Colonic mucosa (tissue), 4 donors: ENCODE measurements at regions not wholly inside any gene's neighbourhood (a gene's known extent, or its start where the extent isn't known, plus 50 kb on each side); places are given as distances from the start of the nearest gene placed in this dataset.

Experiments used
- DNase-seq: peaks from one replicate; pipeline ENCODE4 v3.0.0-alpha.2; 2020
- H3K27ac ChIP-seq: fragments of 200-600 bp; one replicate; pipeline ENCODE4 v1.8.0; 2021
- H3K27me3 ChIP-seq: fragments of 200-600 bp; one replicate; pipeline ENCODE4 v1.8.0; 2021
- H3K36me3 ChIP-seq: fragments of 200-600 bp; one replicate; pipeline ENCODE4 v1.8.0; 2021
- H3K4me1 ChIP-seq: fragments of 200-600 bp; one replicate; pipeline ENCODE4 v1.8.0; 2021; ENCODE audit warnings: mild to moderate bottlenecking
- H3K4me3 ChIP-seq: fragments of 200-600 bp; one replicate; pipeline ENCODE4 v1.8.0; 2021
- H3K9ac ChIP-seq, 2 donors: one replicate each; pipeline ENCODE4 v1.7.0; 2013; ENCODE audit warnings: control low read depth in 2 of 2, low read depth in 2 of 2, low read length in 2 of 2
- H3K9me3 ChIP-seq: fragments of 200-600 bp; one replicate; pipeline ENCODE4 v1.8.0; 2021
- intact Hi-C: fragments of 100-400 bp; cut with DNase I; formaldehyde crosslinking; loops from one replicate; pipeline ENCODE4 v1.14.1; 2022
- TF ChIP-seq, protein P1 (sequence below): fragments of 200-600 bp; IDR thresholded peaks from one replicate; pipeline ENCODE4 v1.8.0; 2022; ENCODE audit warnings: antibody characterized with exemption, mild to moderate bottlenecking
- donor health status: healthy.
- donor health status: DM: no; HTN: no; CAD: no.
- donor health status: DM: no; HTN: no; CAD: no.

DNA sequence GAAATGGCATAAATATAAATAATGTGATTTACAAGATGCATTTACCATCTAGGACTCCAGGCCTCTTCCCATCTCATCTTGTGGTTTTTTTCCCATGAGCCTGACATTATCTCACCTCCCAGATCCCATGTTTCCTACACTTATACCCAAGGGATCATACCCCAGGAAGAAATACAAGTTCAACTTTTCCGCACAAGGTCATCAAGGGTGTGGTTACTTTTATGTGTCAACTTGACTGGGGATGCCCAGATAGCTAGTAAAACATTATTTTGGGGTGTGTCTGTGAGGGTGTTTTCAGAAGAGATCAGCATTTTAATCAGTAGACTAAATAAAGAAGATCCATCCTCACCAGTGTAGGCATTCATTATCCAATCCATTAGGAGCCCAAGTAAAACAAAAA lies 176.3 kb upstream of the TNFAIP3 start:
- intact Hi-C loops: no loop called here
- TF ChIP-seq, protein P1, sequence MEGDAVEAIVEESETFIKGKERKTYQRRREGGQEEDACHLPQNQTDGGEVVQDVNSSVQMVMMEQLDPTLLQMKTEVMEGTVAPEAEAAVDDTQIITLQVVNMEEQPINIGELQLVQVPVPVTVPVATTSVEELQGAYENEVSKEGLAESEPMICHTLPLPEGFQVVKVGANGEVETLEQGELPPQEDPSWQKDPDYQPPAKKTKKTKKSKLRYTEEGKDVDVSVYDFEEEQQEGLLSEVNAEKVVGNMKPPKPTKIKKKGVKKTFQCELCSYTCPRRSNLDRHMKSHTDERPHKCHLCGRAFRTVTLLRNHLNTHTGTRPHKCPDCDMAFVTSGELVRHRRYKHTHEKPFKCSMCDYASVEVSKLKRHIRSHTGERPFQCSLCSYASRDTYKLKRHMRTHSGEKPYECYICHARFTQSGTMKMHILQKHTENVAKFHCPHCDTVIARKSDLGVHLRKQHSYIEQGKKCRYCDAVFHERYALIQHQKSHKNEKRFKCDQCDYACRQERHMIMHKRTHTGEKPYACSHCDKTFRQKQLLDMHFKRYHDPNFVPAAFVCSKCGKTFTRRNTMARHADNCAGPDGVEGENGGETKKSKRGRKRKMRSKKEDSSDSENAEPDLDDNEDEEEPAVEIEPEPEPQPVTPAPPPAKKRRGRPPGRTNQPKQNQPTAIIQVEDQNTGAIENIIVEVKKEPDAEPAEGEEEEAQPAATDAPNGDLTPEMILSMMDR: no peak
- Histone ChIP-seq H3K27me3 (no peaks in the 10 kb centered on the region), H3K27ac (no peak overlapping the region), H3K4me3 (no peak overlapping the region), H3K9ac (no peak overlapping the region), H3K4me1 (no peaks in the 10 kb centered on the region), H3K9me3 (no peaks in the 10 kb centered on the region), H3K36me3 (no peaks in the 10 kb centered on the region)
- no peak for DNase-seq

DNA sequence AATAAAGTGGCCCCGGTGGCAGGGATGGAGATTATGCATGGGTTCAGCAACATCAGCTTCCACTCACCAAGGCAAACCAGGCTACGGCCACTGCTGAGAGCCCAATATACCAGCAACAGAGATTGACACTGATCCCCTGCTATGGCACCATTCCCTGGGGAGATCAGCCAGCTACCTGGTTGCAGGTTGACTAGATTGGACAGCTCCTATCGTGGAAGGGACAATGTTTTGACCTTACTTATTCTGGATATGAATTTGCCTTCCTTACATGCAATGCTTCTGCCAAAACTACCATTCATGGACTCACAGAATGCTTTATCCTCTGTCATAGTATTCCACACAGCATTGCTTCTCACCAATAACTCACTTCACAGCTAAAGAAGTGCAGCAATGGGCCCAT lies 174.8 kb upstream of the TNFAIP3 start:
- Histone ChIP-seq H3K4me1 (peaks cover 4% of the 10 kb centered on the region), H3K9ac (no peak overlapping the region), H3K4me3 (no peak overlapping the region), H3K27ac (no peak overlapping the region), H3K36me3 (no peaks in the 10 kb centered on the region), H3K27me3 (no peaks in the 10 kb centered on the region), H3K9me3 (no peaks in the 10 kb centered on the region)
- no peak for DNase-seq
- TF ChIP-seq, protein P1: no peak
- intact Hi-C loops: no loop called here

DNA sequence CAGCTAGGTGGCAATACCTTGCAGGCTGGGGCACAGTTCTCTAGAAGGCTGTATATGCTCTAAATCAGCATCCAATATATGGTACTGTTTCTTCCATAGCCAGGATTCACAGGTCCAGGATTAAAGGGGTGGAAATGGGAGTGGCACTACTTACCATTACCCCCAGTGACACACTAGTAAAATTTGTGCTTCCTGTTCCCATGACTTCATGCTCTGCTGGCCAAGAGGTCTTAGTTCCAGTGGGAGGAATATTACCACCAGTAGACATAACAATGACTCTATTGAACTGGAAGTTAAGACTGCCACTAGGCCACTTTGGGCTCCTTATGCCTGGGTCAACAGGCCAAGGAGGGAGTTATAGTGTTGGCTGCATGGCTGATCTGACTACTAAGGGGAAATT lies 174.3 kb upstream of the TNFAIP3 start:
- TF ChIP-seq, protein P1: no peak
- Histone ChIP-seq H3K9me3 (no peaks in the 10 kb centered on the region), H3K4me3 (no peak overlapping the region), H3K27ac (no peak overlapping the region), H3K9ac (no peak overlapping the region), H3K36me3 (no peaks in the 10 kb centered on the region), H3K4me1 (peaks cover 5% of the 10 kb centered on the region), H3K27me3 (no peaks in the 10 kb centered on the region)
- DNase-seq: no peak
- intact Hi-C loops: no loop called here

DNA sequence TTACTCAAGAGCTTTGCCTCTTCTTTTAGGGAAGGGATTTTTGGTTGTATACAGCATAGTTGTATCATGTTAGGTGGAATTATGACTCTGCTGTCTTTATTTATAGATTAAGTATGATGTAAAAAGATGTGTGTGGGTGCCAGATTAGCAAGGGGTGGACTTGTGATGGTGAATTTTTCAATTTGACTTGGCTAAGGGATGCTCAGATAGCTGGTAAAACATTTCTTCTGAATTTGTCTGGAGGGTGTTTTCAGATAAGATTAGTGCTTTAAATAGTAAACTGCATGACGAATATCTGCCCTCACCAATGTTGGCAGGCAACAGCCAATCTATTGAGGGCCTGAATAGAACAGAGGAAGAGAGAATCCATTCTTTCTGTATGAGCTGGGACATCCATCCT lies 173.3 kb upstream of the TNFAIP3 start:
- H3K9me3 ChIP-seq: no peaks in the 10 kb centered on the region
- H3K9ac ChIP-seq: no peak overlapping the region
- DNase-seq: no peak
- no peaks in the 10 kb centered on the region for H3K36me3 ChIP-seq
- H3K4me3 ChIP-seq: no peak overlapping the region
- intact Hi-C loops: no loop called here
- no peaks in the 10 kb centered on the region for H3K27me3 ChIP-seq
- no peak overlapping the region for H3K27ac ChIP-seq
- H3K4me1 ChIP-seq: peaks cover 5% of the 10 kb centered on the region
- TF ChIP-seq, protein P1: no peak

DNA sequence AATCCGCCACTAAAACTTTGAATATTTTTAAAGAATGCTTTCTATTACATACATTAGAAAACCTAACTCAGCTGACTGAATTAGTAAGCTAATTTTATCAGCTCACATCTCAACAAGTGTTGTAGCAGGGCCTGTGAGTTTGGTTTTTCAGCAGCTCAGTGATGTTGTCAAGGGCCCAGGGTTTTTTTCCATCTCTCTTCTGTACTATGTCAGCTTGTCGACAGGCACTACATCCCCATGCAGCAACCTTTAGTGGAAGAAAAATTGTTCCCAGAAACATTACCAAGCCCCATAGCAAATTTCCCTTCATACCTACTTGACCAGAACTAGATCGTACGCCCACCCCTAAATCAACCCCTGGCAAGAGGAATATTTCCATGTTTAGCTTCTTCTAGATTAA lies 170.3 kb upstream of the TNFAIP3 start:
- H3K27ac ChIP-seq: no peak overlapping the region
- H3K4me1 ChIP-seq: peaks cover 5% of the 10 kb centered on the region
- H3K4me3 ChIP-seq: no peak overlapping the region
- H3K36me3 ChIP-seq: no peaks in the 10 kb centered on the region
- no peak overlapping the region for H3K9ac ChIP-seq
- TF ChIP-seq, protein P1: no peak
- intact Hi-C loops: no loop called here
- H3K27me3 ChIP-seq: no peaks in the 10 kb centered on the region
- no peaks in the 10 kb centered on the region for H3K9me3 ChIP-seq
- no peak for DNase-seq
